HUDEP-2 (cell line): ENCODE measurements at regions not wholly inside any gene's neighbourhood (a gene's known extent, or its start where the extent isn't known, plus 50 kb on each side); places are given as distances from the start of the nearest gene placed in this dataset.
"Not testable (repeated sequence)": the region's sequence is repeated elsewhere in the genome, so short reads cannot be mapped to it uniquely, and the experiment has no call there.

Experiments used
- DNase-seq, 76 experiments: peaks; one replicate each; lab custom pipeline; 2025; ENCODE audit not compliant: unreplicated experiment in 76 of 76; lab: John Stamatoyannopoulos, UW

- DNase-seq, result no peak
Observed at GRCh38 chr2:23019476-23019875, 365.5 kb upstream of the KLHL29 start.

DNA sequence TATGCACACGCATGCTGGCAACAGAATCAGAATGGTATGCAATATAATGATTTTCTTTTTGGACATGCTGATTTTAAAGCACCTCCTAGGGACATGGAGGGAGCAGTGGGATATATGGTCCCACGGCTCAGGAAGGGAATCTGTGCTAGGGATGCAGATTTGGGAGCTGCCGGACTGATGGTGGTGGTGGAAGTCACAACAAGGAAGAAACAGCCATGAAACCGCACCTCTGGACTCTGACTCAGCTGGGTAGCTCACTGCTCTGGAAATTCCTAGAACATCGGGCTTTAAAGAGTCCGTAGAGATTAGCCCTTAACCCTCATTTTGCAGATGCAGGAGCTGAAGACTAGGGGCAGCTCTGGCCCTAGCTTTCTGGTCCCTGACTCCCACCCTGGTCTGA is 364.3 kb upstream of the KLHL29 start:
- DNase-seq, result no peak

GRCh38 chr2:23021311-23022120 is 363.5 kb upstream of the KLHL29 start:
- DNase-seq, result no peak

GRCh38 chr2:23023722-23024121 is 361.3 kb upstream of the KLHL29 start:
- DNase-seq, result no peak

GRCh38 chr2:23026671-23027070 is 358.3 kb upstream of the KLHL29 start:
- DNase-seq, result no peak

- no peak for DNase-seq
Observed at GRCh38 chr2:23027396-23027795, 357.6 kb upstream of the KLHL29 start.

DNA sequence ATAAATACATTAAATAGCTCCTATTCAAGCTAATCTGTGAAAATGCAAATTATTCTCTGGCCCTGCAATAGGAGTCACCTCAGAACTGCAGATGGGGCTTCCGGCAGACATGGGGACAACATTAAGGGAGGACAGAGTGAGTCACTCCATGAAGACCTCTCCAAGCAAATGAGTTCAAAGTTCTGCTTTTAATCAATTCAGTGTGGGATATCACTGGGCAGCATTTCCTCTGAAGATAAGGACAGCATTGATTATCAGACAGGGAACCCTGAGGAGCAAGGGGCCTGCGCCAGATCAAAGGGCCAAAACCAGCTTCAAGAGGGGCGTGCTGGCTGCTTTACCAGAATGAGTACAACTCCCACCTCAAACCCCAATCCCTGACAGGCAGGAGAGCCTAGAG is 356.9 kb upstream of the KLHL29 start:
- DNase-seq, result no peak

DNA sequence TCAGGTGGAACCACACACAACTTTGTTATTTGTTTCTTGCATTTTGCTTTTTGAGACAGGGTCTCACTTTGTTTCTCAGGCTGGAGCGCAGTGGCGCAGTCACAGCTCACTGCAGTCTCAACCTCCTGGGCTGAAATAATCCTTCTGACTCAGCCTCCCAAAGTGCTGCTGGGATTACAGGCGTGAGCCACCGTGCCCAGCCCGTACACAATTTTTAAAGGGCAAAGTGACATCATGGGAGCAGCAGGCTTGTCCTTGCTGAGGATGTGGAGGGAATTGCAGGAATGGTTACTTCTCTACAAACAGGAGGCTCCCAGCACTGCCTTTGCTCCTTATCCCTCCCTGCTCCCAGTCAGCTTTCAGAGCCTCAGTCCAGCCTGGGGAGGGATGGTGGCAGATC is 355.9 kb upstream of the KLHL29 start:
- no peak for DNase-seq

DNA sequence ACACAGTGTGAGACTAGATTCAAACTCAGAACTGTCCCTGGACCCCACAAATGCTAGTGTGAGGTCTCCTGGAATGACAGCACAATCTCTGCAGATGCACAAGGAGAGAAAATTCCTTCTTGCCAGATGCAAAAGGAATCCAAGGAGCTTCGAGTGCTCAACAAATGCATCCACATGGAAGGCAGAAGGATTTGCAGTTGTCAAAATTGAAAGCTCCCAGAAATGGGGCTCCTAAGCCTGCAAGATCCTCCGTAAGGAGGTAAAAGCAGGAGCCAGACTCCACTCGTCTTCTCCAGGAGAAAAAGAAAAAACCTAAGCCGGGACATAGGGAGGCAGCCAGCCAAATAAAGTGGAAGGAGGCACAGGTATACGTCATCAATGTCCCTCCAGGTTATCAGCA is 355.0 kb upstream of the KLHL29 start:
- DNase-seq, result no peak

- no peak for DNase-seq
Observed at GRCh38 chr2:23034996-23035395, 350.0 kb upstream of the KLHL29 start.

DNA sequence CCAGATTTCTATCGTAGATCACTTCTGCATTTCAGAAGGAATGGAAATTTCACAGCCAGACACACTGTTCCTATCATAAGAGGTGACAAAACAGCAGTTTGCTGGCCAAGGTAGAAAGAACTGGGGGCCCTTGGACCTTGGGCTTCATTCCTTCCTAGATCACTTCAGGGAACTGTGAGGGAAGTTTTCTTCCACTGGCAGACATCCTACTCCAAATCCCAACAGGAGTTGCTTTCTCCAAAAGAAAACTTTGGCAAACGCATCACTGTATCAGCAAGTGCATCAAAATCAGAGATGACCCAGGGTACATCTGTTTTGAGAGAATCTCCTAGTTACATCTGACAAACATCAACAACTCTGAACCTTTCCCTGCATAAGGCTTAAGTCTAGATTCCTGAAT is 348.4 kb upstream of the KLHL29 start:
- DNase-seq, result no peak

DNA sequence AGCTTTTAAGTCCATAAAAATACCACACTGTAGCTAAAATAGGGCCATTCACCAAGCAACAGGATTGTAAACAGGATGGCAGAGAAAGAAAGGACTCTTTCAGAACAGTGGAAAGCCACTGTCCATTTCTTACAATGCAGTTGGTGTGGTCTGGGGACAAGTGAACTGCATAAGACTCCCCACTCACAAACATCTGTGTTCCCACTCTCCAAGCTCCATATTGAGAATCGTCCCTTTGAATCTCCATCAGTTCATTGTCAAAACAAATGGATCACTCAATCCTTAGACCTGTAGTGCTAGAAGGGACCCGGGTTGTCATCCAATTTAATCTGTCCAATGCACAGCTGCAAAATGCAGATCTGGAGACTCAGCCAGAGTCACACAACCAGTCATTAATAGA is 347.4 kb upstream of the KLHL29 start:
- no peak for DNase-seq

- no peak for DNase-seq
Observed at GRCh38 chr2:23041443-23041842, 343.5 kb upstream of the KLHL29 start.

- no peak for DNase-seq
Observed at GRCh38 chr2:23042216-23042906, 342.6 kb upstream of the KLHL29 start.

DNA sequence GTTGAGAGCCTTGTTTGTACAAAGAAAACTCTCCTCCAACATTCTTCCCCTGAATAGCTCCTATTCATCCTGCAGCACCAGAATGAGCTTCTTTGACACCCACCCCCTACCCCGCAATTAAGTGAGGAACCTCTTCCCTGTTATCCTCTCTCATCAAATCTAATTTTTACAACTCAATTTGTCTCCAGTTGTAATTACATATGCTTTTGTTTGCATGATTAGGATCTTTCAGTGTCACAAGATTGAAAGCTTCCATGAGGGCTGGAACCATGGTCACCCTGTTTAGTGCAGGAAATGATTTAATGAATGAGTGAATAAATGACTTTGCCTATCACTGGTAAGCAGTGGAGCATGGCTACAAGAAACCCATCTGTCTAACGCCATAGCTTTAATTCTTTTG is 334.6 kb upstream of the KLHL29 start:
- no peak for DNase-seq

DNA sequence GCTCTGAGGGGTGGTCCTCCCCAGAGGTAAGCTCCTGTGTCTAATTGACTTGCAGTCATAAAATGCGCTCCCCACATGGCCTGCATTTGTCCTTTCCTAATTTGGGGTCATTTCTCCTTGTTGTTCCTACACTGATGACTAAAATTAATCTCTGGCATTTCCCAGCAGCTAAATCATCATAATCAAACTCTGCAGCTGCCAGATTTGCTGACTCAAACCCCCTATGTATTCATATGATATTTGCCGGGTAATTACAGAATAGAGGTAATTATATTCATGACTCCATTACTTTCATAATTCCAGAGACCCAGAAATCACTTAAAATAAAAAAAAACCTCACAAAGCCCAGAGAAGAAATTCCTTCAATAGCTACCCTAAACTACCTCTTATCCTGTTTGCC is 331.4 kb upstream of the KLHL29 start:
- no peak for DNase-seq

DNA sequence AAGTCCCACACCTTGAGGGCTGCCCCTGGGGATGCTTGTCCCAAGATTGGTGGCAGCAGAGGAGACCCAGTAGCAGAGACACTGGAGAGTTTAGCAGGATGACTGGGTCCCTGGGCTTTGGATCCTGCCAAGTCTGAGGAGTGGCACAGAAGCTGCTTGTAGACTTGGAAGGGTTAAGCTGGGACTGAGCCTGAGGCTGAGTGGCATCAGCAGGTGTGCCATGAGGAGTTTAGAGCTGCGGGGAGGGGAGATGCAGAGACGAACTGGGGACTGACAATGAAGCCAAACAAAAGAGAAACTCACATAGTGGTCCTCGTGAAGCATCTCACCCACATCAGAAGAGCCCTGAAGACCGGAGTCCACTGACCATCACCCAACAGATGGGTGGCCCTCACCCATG is 329.7 kb upstream of the KLHL29 start:
- no peak for DNase-seq

- not testable (repeated sequence) for DNase-seq
Observed at GRCh38 chr2:23056846-23057245, 328.1 kb upstream of the KLHL29 start.

DNA sequence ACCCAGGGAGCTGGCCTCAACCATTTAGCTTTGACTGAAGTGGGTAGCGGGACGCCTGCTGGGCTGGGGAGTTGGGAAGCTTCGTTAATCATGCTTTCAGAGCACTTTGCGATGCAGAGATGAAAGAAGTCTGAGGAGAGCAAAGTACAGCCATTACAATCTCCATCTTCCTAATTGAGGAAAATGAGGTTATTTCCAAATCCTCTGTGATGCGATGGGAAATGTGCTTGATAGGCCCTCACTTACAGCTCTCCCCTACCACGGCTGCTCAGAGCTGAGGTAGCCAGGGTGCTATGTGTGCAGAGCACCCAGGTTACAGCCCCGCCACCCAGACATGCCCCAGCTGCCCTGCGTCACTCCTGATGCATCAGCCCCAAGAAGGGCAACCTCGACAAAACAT is 326.5 kb upstream of the KLHL29 start:
- DNase-seq, result no peak

- DNase-seq, result no peak
Observed at GRCh38 chr2:23065210-23065609, 319.8 kb upstream of the KLHL29 start.

DNA sequence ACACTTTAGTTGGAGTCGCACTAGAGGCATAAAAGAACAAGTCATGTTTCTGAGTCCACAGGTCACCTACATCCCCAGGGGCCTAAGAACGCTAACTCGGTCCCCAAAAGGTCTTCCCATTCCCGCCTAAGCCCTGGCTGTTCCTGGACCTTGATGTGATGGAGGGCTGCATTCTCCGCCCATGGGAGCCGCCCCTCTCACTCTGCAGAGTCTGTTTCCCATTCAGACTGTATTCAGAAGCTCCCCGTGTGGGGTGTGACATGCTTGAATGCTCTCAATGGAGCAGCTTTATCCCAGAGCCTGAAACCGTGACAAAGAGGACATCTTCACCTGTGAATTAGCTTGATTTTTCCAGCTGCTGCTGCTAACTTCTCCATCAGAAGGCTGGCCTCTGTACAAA is 319.0 kb upstream of the KLHL29 start:
- no peak for DNase-seq

DNA sequence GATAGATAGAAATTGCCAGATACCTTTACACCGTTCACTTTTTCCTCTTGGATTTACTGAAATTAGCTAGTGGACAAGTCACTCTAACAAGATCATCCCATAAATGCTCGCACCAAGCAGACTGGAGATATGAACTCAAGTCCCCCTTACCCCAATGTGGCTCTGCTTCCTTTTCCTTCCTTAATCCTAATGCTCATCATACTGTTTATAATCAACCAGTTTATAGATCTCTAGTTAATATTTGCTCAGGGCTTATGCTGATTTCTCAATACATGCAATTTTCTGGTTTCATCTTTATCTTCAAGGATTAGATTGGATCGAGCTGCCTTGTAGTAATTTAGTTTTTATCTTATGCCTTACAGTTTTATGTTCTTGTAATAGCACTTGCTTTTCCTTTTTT is 318.3 kb upstream of the KLHL29 start:
- no peak for DNase-seq
